GM23248 (cell line): ENCODE measurements at regions not wholly inside any gene's neighbourhood (a gene's known extent, or its start where the extent isn't known, plus 50 kb on each side); places are given as distances from the start of the nearest gene placed in this dataset.

ENCODE experiments used
- EZH2 ChIP-seq: fragments of 200-600 bp; sonication (generic); IDR thresholded peaks from 2 replicates; pipeline ENCODE4 v1.6.1; 2018; ENCODE audit warnings: antibody characterized with exemption, mild to moderate bottlenecking; ENCODE audit not compliant: insufficient read depth, poor library complexity, severe bottlenecking
- EZH2phosphoT487 ChIP-seq: fragments of 200-600 bp; sonication (generic); IDR thresholded peaks from 2 replicates; pipeline ENCODE4 v1.6.1; 2018; ENCODE audit warnings: antibody characterized with exemption, moderate library complexity, mild to moderate bottlenecking, low read depth; ENCODE audit not compliant: insufficient read depth

GRCh38 chr17:13746404-13746803, 144.7 kb upstream of the HS3ST3A1 start:
- TF ChIP-seq EZH2phosphoT487 = no peak
- no peak for TF ChIP-seq EZH2
